HG02852 (cell line): ENCODE measurements at regions not wholly inside any gene's neighbourhood (a gene's known extent, or its start where the extent isn't known, plus 50 kb on each side); places are given as distances from the start of the nearest gene placed in this dataset.
"Not testable (repeated sequence)": the region's sequence is repeated elsewhere in the genome, so short reads cannot be mapped to it uniquely, and the experiment has no call there.

Experiments used
- ATAC-seq: cut with Tn5 transposase; IDR thresholded peaks from one replicate; pipeline ENCODE4 v1.9.1; 2021; ENCODE audit warnings: mild to moderate bottlenecking, moderate library complexity; ENCODE audit not compliant: unreplicated experiment

DNA sequence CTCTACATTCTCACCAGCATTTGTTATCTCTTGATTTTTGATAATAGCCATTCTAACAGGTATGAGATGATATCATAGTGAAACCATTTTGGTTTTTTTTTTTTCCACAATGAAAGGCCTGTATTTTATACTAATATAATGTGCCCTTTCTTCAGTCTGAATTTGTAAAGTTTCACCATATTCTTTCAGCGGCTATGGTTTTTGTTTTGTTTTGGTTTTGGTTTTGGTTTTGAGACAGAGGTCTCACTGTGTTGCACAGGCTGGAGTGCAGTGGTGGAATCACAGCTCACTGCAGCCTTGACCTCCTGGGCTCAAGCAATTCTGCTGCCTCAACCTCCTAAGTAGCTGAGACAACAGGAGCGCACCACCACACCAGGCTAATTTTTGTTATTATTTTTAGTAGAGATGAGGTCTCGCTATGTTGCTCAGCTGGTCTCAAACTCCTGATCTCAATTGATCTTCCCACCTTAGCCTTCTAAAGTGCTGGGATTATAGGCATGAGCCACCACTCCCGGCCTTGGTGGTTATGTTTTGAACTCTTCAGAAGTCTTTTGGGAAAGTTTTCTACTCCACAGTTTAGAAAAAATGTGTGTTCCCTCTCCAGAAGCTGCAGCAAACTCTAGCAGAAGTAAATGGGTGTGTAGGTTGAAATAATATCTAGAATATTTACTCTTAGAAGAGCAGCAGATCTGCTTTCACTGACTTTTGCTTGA, 110.2 kb upstream of the UMPS start:
- ATAC-seq: peak; percentile 53

DNA sequence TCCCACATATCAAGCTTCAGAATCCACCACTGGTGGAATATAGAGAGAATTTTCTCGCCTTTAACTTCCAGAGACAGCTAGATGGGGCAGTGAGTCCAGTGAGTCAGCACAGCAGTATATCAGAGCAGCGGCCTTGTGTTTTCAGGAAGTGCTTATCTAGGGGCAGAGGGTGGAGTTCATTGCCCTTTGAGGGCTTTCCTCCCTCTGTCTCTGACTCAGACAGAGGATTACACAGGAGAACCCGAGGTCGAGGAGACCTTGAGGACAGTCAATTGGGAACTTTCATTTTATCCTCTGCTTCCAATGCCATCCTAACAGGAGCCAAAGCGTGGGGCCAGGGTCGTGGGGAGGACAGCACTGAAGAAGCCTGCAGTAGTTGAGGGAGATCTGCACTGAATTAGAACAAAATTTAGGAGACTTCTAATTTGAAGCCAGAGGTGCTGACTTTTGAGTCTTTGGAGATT, 109.6 kb upstream of the UMPS start:
- ATAC-seq: peak; percentile 55

DNA sequence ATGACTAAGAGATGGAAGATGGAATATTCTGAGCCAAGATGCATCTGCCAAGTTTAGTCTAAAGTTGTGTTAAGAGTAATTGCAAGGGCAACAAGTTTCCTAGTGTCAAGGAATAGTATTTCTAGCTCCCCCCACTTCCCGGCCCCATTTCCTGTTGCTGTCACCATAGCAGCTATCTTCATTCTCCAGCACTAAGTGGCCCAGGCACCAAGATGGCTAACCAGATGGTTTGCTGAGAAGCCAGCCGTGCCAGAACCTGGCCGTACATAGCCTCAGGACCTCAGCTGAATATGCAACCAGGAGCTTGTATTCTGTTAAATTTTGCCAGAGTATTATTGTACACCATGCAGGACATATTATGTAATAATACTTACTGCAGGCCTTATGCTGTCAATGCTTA, 108.8 kb upstream of the UMPS start:
- ATAC-seq: no peak

DNA sequence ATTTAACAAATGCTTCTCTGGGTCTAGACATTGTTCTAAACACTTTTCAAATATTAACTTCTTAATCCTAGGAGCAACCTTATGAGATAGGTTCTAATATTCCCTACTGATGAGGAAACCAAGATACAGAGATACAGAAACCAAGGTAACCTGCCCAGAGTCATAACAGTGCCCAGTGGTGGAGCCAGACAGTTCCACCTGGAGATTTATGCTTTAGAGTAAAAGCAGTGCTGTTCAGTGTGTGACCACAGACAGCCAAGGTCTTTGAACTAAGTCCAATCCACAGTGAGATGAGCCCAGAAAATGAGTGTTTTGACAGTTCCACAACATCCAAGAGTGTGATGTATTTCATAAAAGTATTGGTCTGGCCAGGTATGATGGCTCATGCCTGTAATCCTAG, 105.2 kb upstream of the UMPS start:
- ATAC-seq: no peak

DNA sequence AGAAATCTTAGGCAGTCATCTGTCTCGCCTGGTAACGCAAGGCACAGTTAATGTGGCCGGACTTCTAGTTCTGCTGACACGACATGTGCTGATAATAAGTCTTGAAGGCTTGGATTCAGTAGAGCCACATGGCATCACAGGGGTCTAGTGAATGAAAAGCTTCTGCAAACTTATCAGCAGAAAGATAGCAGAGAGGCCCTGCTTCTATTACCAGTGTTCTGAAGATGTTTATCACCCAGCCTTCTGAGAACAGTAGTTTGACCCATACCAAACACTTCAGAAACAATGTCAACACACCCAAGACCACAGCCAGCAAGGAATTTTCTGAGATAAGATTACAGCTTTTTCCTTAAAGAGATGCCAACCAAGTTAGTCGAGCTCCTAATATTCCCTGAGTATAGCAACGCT, 102.7 kb upstream of the UMPS start:
- no peak for ATAC-seq

DNA sequence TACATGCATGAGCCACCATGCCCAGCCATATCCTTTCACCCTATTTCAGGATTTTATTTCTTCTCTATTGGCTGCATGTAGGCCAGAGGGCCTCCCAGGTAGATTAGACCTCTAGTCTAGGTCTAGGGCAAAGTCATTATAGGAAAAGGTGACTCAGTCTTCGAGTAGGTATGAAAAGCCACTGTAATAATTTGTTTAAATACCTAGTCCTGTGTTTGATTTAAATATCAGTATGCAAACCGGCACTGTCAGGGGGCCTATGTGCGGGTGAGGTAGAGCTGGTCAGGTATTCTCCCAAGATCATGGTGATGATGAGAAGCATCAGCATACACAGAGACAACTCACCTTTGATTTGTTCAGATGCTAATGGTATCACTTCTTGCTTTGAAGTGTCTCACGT, 101.4 kb upstream of the UMPS start:
- no peak for ATAC-seq

DNA sequence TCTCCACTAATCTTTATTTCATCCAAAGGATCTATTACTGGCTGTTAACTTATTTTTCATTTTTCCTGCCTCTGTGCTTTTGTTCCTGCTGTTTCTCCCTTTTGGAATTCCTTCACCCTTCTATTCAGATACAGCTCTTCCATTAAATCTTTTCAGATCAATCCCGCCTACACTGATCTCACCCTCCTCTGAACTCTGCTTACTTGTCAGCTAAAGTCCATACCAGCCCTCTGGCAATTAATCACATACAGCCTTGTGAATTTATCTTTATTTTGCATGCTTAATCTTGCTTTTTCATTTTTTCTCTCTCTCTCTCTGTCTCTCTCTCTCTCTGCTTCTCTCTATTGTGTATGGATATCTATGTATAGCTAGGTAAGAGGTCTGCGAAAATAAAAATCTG, 100.8 kb upstream of the UMPS start:
- ATAC-seq: no peak

DNA sequence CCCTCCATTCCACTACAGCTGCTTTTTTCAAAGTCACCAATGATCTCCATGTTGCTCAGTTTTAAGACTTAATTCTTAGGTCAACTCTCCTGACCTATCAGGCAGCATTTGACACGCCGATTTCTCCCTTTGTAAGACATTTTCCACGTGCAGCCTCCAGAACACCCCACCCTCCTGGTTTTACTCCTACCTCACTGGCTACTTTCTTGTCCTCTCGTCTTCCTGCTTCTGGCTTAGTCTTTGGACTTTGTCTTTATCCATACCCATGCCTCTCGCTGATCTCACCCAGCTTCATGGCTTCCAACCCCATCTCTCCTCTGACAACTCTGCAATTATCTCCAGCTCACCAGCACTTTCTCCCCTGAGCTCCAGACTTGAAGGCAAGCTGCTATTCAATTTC, 99.3 kb upstream of the UMPS start:
- ATAC-seq: no peak

DNA sequence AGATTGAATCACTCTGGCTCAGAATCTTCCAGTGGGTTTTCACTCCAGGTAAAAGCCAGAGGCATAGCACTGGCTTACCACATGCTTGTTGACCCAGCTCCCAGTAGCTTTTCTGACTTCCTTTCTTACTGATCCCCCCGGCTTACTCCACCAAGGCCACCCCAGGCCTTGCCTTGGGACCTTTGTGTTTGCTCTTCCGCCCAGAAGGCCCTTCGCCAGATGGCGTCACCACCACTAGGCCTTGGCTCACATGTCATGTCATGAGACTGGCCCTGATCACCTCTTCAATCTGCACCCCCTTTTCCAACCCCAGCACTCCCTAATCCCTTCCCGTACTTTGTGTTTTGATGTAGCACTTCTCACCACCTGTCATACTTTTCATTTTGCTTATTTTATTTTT, 98.5 kb upstream of the UMPS start:
- ATAC-seq: no peak

DNA sequence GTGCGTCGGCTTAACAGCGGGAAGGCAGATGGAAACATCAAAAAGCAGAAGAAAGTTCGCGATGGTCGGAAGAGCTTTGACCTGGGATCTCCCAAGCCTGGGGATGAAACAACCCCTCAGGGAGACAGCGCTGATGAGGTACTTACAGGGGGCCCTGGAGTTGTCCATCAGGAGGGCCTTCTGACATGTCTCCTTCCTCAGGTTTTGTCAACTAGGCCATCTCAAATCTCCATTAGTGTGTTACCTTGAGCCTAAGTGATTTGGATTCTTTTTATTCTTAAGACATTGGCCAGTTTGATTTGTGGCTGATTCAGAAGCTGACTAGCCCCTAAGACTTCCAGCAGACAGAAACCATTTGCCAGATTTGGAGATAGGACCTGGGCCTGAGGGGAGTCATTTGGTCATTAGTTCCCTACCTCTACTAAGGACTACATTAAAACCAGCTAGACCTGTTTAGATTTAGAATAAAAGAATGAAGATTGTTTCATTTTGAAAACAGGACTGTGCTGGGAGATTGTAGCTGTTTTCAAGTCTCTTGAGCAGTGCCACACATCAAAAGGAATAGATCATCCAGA, 97.6 kb upstream of the UMPS start:
- ATAC-seq: no peak

DNA sequence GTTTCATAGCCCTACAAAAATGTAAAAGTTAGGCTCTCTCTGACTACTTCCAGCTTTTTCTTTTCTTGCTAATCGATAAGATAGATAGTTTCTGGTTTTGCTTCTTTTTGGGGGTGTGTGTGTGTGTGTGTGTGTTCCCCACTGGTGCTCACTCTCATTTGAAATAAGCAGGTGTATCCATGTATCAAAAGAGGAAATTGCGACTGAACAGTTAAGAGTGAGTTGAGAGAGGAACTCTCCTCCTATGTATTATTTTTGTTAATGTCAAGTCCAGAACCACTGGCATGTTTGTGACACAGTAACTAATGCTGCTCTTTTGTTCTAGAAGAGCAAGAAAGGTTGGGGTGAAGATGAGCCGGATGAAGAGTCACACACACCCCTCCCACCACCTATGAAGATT, 96.7 kb upstream of the UMPS start:
- no peak for ATAC-seq

DNA sequence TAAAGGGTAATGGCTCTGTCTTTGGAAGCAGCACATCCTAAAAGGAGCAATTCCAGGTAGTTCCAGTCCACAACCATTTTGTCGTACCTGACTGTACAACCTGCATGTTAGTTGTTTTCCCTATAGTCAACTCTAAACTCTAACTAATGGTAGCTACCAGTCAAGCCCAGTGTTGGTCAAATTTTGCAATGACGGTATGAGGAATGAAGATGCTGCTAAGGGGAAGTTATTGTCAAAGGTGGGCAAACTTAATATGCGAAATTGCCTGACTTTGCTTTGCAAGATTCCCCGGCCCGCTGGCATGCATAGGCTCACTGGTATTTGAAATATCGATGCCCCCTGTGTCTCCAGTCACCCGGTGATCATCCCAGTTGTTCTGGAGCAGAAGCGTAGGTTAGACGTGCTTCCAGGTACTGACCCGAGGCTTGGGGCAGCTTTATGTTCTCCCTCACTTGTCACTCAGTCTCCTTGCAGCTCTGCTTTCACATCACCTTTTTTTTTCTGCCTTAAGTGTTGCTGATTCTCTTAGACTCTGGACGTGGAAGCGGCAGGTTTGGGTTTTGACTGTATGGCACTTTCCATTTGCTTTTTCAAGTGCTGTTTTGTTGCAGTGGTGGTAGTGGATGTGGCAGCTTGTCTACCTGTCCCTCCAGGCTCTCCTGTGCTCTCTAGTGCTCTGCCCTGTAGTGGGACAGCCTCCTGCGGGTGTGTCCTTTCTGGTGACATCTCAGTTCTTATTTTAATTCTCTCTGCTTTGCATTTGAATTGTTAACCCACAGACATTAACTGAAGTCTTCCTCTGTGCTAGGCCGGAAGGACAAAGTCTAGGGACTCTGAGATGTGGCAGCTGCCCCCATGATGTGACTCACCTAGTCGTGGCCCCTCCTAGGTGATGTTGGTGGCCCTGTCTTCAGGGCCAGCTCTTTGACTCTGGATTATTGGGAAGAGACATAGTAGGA, 95.8 kb upstream of the UMPS start:
- peak; percentile 49 for ATAC-seq

DNA sequence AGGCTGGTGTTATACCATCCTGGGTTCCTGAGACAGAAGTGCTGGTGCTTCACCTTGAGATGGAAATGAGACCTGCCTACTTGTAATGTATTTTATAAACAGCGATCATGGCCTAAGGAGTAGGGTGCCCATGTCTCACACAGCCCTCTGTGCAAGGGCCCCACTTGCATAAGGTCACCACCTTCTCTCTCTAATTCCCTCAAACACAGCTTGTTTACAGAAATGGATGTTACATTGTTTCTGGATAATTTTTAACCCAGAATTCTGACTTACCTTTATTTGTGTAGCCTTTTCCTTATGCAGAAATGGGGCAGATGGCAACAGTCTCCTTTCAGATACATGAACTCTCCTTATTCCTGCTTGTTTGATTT, 95.1 kb upstream of the UMPS start:
- ATAC-seq: no peak

DNA sequence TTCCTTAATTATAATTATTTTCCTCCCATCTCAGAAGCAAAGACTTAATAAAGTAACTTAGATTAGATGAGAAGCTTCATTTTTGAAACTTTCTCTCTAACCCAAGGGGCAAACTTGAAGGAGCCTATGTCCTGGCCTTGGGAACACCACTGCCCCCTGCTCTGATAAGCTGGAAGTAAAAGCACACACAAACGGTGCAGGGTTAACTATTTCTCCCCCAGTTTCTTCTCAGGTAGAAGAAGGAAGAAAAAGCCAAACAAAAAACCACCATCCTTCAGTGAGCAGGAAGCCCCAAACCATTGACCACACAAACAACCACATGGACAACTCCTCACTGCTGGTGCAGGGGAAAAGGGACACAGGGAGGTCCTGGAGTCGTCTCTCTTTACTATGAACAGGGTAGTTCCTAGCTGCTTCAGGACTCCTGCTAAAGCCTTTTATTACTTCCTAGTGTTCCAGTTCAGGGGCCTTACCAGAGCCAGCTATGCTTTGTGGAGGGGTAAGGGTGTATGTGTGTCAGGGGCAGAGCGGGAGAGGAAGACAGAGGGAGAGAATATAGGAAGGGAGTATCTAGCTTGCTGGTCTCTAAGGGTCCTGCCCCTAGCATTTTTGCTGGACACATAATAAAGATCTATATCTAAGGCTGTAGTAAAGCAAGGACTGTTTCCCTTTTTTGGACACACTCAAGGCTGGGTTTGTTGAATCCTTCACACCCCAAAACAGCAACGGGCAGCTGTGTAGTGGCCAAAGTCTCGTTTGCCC, 94.0 kb upstream of the UMPS start:
- ATAC-seq: no peak

DNA sequence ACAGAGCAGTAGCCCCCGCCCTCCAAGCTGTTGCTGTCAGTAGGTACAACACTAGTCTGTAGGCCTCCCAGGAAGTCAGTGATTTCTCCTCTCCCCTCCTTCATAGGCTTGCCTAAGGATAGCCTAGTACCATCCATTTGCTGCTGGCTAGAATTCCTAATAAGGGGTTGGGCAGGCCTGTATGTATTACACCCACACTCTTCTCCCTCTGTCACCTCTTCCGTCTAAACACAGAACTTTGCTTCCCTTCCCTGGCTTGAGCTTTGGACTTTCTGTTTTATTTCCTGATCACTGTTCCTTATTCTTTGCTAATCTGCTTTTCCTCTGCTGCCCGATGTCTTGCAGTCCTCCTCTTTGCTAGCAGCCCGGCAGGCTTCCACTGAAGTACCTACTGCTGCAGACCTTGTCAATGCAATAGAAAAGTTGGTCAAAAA, 93.4 kb upstream of the UMPS start:
- ATAC-seq: no peak

DNA sequence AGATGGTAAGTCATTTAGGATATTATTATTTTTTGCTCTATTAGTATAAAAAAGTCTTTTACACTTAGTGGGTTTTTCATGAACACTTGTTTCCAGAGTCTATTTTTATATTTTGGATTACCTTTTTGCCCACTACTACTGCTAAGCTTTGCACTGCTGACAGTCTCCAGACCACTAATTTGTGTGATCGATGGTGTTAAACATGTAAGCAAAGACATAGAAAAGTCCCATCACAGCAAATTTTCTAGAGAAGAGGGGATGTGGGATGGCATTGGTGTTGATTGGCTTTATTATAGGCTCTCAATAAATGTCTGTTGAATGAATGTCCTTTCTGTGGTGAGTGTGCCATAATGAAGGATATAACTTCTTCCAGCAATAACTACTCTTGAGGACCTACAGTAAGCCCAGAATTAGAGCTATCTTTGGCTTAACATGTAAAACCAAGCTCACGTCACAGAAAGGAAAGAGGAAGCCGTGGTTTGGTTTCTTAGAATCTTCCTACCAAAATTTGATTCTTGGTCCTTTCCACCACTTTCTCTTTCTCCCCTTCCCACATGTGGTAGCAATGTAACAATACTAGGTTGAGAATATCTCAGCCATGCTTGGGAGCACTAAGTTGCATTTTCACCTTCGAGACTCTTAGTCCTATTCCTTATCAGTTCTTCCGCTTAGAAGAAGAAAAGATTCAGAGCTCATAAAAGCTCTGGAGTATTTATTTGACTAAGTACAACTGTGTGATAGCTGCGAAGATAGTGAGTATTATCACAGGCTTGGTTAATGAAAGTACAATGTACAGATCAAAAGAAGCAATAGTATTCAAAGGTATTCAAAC, 90.6 kb upstream of the UMPS start:
- ATAC-seq: peak; percentile 59

DNA sequence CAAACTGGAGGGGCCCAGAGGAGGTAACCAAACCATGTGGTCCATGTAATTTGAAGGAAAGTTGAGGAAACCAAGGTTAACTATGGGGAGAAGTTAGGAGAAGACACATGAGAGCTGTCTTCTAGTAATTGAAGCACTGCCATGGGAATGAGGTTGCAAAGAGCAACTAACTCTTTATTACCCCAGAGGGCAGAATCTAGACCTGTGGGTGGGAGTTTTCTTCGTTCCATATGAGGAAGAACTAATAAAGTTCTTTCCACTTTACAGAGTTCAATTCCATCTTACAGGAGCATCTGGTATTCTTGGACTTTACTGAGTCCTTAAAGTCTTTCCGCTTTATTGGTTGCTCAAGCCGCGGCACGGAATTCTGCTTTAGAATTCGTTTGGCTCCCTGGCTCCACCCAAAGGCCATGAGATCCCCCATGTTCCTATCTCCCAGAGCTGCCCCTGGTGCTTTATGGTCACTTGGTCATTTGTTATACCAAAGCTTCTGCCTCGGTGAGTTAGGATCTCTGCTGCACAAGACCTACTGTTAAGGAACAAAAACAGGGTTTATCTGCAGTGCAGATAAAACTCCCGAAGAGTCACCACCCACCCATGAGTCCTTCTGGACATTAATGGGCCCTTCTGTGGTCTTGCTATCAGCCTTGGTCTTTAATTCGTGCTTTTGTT, 89.5 kb upstream of the UMPS start:
- ATAC-seq: no peak

DNA sequence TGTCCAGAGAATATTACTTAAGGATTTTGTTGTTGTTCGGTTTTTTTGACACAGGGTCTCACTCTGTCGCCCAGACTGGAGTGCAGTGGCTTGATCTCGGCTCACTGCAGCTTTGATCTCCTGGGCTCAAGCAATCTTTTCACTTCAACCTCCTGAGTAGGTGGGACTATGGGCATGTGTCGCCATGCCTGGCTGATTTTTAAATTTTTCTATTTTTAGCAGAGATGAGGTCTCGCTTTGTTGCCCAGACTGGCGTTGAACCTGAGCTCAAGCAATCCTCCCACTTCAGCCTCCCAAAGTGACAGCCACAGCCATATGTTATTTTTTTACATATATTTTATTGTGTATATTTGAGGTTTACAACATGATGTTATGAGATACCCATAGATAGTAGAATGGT, 86.8 kb upstream of the UMPS start:
- no peak for ATAC-seq

DNA sequence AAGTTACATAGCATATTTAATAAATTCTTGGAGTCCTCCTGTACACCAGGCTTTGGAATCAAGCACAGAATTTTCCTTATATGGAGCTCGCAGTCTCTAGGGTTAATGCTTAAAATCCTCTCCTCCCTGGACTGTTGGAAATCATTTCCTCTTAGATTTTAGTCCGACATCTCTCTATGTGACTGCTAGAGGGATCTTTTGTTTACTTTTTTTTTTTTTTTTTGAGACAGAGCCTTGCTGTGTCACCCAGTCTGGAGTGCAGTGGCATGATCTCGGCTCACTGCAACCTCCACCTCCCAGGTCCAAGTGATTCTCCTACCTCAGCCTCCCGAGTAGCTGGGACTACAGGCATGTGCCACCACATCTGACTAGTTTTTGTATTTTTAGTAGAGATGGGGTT, 84.1 kb upstream of the UMPS start:
- not testable (repeated sequence) for ATAC-seq

DNA sequence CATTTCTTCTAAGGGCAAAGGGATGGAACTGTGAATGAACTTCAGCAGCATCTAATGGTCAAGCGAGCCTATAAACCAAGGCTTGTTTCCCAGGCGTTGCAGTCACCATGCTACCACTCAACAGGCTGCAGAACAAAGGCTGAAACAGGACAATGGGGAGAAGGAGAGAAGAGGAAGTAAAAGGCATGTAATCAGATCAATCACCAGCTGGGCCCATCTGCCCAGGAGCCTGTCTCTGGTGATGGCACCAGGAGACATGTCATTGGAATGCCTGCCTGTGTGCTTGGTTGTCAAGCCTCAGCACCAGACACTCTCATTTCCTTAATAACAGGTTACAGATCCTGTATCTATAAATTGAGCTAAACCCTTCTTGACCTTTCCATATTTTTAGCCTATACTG, 81.7 kb upstream of the UMPS start:
- ATAC-seq: no peak
